Endodermal cell (in vitro differentiated cells): ENCODE measurements at regions not wholly inside any gene's neighbourhood (a gene's known extent, or its start where the extent isn't known, plus 50 kb on each side); places are given as distances from the start of the nearest gene placed in this dataset.

Experiments
- DNase-seq: peaks from one replicate; pipeline ENCODE4 v3.0.0-alpha.2; 2017
- H3K27ac ChIP-seq: 2 replicates; pipeline ENCODE4 v1.5.1; 2013; ENCODE audit warnings: mild to moderate bottlenecking, low read depth, low read length, moderate library complexity
- H3K27me3 ChIP-seq: 2 replicates; pipeline ENCODE4 v1.6.1; 2013; ENCODE audit warnings: mild to moderate bottlenecking, low read length, moderate library complexity; ENCODE audit not compliant: insufficient read depth, control insufficient read depth, poor library complexity, severe bottlenecking
- H3K36me3 ChIP-seq: 2 replicates; pipeline ENCODE4 v1.7.0; 2013; ENCODE audit warnings: mild to moderate bottlenecking, low read length, moderate library complexity; ENCODE audit not compliant: control insufficient read depth, insufficient read depth
- H3K4me1 ChIP-seq: one replicate; pipeline ENCODE4 v1.7.0; 2013; ENCODE audit warnings: low read length; ENCODE audit not compliant: control insufficient read depth, insufficient read depth
- H3K4me3 ChIP-seq: 2 replicates; pipeline ENCODE4 v1.5.1; 2013; ENCODE audit warnings: mild to moderate bottlenecking, low read length, moderate library complexity
- H3K9ac ChIP-seq: 2 replicates; pipeline ENCODE4 v1.6.1; 2013; ENCODE audit warnings: mild to moderate bottlenecking, low read length, moderate library complexity; ENCODE audit not compliant: poor library complexity, severe bottlenecking; ENCODE audit errors: extremely low read depth
- H3K9me3 ChIP-seq: 2 replicates; pipeline ENCODE4 v1.6.1; 2013; ENCODE audit warnings: mild to moderate bottlenecking, low read length, moderate library complexity; ENCODE audit not compliant: control insufficient read depth
- H3K27ac Mint-ChIP-seq: 2 replicates; pipeline ENCODE4 v1.8.0; 2020; ENCODE audit warnings: mixed read lengths
- H3K27me3 Mint-ChIP-seq: 2 replicates; pipeline ENCODE4 v1.8.0; 2021; ENCODE audit warnings: mild to moderate bottlenecking, mixed read lengths; ENCODE audit not compliant: insufficient read depth
- H3K36me3 Mint-ChIP-seq: 2 replicates; pipeline ENCODE4 v1.8.0; 2020; ENCODE audit warnings: low read depth, mixed read lengths
- H3K4me1 Mint-ChIP-seq: 2 replicates; pipeline ENCODE4 v1.8.0; 2020; ENCODE audit warnings: mixed read lengths
- H3K4me3 Mint-ChIP-seq: 2 replicates; pipeline ENCODE4 v1.8.0; 2020; ENCODE audit warnings: mild to moderate bottlenecking, moderate library complexity, mixed read lengths
- H3K9me3 Mint-ChIP-seq: 2 replicates; pipeline ENCODE4 v1.8.0; 2020; ENCODE audit warnings: mild to moderate bottlenecking, mixed read lengths
- WGBS, 2 experiments: methylation state at CpG; one replicate each; pipeline versions ENCODE4 v1.1.5 to v1.1.7; 2013; ENCODE audit warnings: missing lambda C conversion rate in 2 of 2, mixed read lengths in 1 of 2; ENCODE audit not compliant: insufficient coverage in 1 of 2, insufficient read length in 1 of 2; 5-methylcytosine and 5-hydroxymethylcytosine counted together
- TF ChIP-seq, protein P1 (sequence below): fragments of 200-600 bp; sonication (generic); conservative IDR thresholded peaks from 2 replicates; pipeline ENCODE4 v1.5.0; 2021; ENCODE audit warnings: antibody characterized with exemption, mild to moderate bottlenecking

- 92 to 97% methylated on average over 5 to 7 of the region's 7 CpGs for WGBS, 2 experiments
- Histone ChIP-seq H3K36me3 (no peaks in the 10 kb centered on the region), H3K4me1 (no peaks in the 10 kb centered on the region), H3K9me3 (no peaks in the 10 kb centered on the region), H3K27ac (no peak overlapping the region), H3K4me3 (no peak overlapping the region), H3K9ac (no peak overlapping the region), H3K27me3 (peaks cover 7% of the 10 kb centered on the region)
- DNase-seq, result no peak
- H3K27ac Mint-ChIP-seq, result no peak overlapping the region
- H3K36me3 Mint-ChIP-seq, result no peaks in the 10 kb centered on the region
- TF ChIP-seq, protein P1, sequence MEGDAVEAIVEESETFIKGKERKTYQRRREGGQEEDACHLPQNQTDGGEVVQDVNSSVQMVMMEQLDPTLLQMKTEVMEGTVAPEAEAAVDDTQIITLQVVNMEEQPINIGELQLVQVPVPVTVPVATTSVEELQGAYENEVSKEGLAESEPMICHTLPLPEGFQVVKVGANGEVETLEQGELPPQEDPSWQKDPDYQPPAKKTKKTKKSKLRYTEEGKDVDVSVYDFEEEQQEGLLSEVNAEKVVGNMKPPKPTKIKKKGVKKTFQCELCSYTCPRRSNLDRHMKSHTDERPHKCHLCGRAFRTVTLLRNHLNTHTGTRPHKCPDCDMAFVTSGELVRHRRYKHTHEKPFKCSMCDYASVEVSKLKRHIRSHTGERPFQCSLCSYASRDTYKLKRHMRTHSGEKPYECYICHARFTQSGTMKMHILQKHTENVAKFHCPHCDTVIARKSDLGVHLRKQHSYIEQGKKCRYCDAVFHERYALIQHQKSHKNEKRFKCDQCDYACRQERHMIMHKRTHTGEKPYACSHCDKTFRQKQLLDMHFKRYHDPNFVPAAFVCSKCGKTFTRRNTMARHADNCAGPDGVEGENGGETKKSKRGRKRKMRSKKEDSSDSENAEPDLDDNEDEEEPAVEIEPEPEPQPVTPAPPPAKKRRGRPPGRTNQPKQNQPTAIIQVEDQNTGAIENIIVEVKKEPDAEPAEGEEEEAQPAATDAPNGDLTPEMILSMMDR, result no peak
- H3K9me3 Mint-ChIP-seq, result peaks cover 4% of the 10 kb centered on the region
- H3K27me3 Mint-ChIP-seq, result peaks cover 2% of the 10 kb centered on the region
- no peak overlapping the region for H3K4me3 Mint-ChIP-seq
- H3K4me1 Mint-ChIP-seq, result no peaks in the 10 kb centered on the region
Observed at GRCh38 chr1:165006831-165007230, 349.7 kb downstream of the LMX1A start.

- peaks cover 31% of the 10 kb centered on the region for H3K27me3 Mint-ChIP-seq
- Histone ChIP-seq H3K9me3 (no peaks in the 10 kb centered on the region), H3K9ac (no peak overlapping the region), H3K4me3 (no peak overlapping the region), H3K4me1 (no peaks in the 10 kb centered on the region), H3K36me3 (no peaks in the 10 kb centered on the region), H3K27me3 (no peaks in the 10 kb centered on the region), H3K27ac (no peak overlapping the region)
- WGBS, 2 experiments, result 82 to 95% methylated on average over 4 to 5 of the region's 5 CpGs
- TF ChIP-seq, protein P1, result no peak
- DNase-seq, result no peak
- H3K9me3 Mint-ChIP-seq, result peaks cover 4% of the 10 kb centered on the region
- H3K4me1 Mint-ChIP-seq, result no peaks in the 10 kb centered on the region
- H3K4me3 Mint-ChIP-seq, result no peak overlapping the region
- H3K36me3 Mint-ChIP-seq, result no peaks in the 10 kb centered on the region
- no peak overlapping the region for H3K27ac Mint-ChIP-seq
Observed at GRCh38 chr1:164999146-164999545, 357.4 kb downstream of the LMX1A start.

DNA sequence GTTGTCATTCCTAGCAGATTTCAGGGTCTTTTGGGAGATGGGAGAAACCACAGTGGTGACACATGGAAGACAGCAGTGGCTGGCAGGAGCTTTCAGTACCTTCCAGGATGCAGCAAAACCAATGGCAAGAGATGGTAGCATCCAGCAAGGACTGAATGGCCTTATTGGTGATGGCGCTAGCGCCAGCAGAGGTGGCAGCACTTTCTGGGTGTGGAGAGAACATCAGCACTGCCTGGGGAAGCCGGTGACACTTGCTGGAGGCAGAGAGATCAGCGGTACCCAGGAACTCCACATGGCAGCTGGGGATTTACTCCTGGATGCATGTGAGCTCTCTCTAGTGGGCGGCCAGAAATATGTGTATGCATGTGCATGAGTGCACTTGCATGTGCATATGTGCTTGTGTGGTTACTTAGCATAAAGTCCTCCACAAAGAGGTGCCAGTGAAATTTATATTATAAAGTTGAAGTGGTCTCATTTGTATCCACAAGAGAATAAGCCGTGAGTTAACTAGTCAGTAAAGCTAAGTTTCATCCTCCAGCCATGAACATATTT is 364.7 kb downstream of the LMX1A start:
- TF ChIP-seq, protein P1, result no peak
- no peaks in the 10 kb centered on the region for H3K36me3 Mint-ChIP-seq
- Histone ChIP-seq H3K36me3 (no peaks in the 10 kb centered on the region), H3K4me3 (no peak overlapping the region), H3K27ac (no peak overlapping the region), H3K4me1 (no peaks in the 10 kb centered on the region), H3K27me3 (no peaks in the 10 kb centered on the region), H3K9me3 (no peaks in the 10 kb centered on the region), H3K9ac (no peak overlapping the region)
- no peak overlapping the region for H3K27ac Mint-ChIP-seq
- H3K27me3 Mint-ChIP-seq, result peaks cover 8% of the 10 kb centered on the region
- no peak overlapping the region for H3K4me3 Mint-ChIP-seq
- DNase-seq, result no peak
- H3K4me1 Mint-ChIP-seq, result no peaks in the 10 kb centered on the region
- 92 to 97% methylated on average over 6 of the region's 6 CpGs for WGBS, 2 experiments
- peaks cover 1% of the 10 kb centered on the region for H3K9me3 Mint-ChIP-seq
